HG02870 (cell line): ENCODE measurements at regions not wholly inside any gene's neighbourhood (a gene's known extent, or its start where the extent isn't known, plus 50 kb on each side); places are given as distances from the start of the nearest gene placed in this dataset.

Experiments
- ATAC-seq: cut with Tn5 transposase; IDR thresholded peaks from one replicate; pipeline ENCODE4 v1.9.1; 2021; ENCODE audit warnings: mild to moderate bottlenecking, moderate library complexity; ENCODE audit not compliant: unreplicated experiment

GRCh38 chr13:53953183-53953582 is 924.6 kb downstream of the OLFM4 start:
- no peak for ATAC-seq
